Activated CD4-positive, alpha-beta T cell treated with anti-CD3 and anti-CD28 coated beads, Interleukin-2, amount 50 U/mL, for 24 hours (primary cell): ENCODE measurements at regions not wholly inside any gene's neighbourhood (a gene's known extent, or its start where the extent isn't known, plus 50 kb on each side); places are given as distances from the start of the nearest gene placed in this dataset.

ENCODE experiments used
- DNase-seq, 2 donors: peaks; one replicate each; pipeline ENCODE4 v3.0.0-alpha.2; 2020; ENCODE audit warnings: low read depth in 1 of 2, low spot score in 1 of 2

DNA sequence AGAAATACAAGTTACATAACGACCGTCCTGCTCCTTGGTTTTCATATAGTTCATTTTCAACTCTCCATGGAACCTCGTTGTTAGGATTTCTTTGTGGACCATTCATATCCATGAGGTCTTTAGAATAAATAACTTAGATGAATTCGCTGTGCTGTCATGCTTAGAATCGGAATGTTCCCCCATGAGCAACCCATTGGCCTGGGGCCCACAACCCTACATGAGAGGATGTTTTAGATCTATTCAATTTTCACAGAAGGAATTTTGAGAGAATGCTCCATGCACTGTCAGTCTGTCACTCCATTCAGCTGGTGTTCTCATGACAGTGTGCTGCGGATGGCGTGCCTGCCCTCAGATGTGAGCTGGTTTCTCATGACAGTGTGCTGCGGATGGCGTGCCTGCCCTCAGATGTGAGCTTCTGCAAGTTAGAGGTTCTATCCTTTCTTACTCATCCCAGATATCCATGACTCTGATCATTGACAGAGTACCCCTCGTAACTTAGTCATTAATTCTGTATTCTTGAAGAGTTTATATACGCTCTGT lies 1193.1 kb downstream of the EFNB2 start:
- no peak for DNase-seq

DNA sequence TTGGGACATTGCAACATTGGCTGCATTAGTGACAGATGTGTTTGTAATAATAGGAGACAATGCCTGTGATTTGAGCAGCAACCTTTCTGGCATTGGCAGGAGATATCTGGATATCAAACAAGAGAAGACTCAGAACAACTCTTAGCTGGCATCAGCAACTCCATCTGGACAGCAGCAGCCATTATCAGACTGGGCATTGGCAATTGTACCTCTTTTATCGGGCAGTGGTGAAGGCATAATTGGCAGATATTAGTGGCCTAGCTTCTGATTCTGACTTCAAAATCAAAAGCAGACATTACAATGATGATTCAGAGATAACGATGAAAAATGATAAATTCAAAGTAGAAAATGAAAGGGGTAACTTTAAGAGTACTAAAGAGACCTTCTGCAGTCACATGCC lies 1193.7 kb downstream of the EFNB2 start:
- no peak for DNase-seq

DNA sequence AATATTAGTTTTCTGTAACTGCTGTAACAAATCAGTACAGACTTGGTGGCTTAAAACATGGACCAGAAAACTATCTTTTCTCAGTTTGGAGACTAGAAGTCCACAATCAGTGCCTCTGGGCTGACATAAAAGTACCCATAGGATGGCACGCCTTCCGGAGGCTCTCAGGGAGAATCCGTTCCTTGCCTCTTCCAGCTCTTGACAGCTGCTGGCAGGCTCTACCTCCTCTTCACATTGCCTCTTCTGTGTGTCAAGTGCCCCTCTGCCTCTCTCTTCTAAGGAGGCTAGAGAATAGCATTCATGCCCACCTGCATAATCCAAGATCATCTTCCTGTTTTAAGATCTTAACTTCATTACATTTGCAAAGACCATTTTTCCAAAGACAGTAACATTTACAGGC lies 1194.2 kb downstream of the EFNB2 start:
- DNase-seq = no peak

DNA sequence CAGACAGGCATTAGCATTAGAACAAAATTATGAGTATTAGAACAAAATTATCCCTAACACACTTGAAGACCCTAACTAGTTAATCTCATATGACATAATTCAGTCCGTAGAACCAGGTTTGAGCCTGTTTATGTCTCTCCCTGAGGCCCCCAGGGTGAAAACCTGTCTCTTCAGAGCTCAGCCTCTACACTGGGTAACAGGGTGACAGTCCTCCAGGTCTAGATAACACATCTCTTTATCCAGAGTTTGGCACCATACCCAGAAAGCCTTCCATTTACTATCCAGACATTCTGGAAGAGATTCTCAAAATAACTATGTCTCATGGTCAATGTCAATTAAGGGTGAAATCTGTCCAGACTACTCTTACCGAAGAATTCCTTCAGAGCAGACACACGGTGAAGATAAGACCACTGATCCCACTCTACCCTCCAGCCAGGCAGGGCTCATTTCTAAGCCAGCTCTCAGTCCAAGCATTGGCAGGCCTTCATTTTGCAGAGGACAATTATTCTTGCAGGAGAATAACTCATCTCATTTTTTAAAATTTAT lies 1195.3 kb downstream of the EFNB2 start:
- no peak for DNase-seq

DNA sequence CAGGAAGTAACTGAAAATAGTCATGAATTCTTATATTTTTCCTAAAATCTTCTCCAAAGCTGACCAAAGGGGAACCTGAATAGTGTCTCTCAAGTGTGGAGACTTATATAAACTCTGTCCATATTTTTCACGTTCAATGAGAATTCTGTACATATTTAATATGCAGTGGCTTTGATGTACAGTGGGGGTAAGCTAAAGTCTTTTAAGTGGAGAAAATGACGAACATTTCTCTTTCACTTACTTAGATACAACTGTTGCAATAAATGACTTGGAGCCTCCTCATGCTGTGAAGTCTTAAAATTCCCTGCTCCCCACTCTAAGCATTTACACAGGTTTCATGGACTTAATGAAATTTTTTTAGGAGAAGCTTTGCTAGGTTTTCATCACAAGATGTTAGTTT lies 1196.7 kb downstream of the EFNB2 start:
- DNase-seq = no peak

DNA sequence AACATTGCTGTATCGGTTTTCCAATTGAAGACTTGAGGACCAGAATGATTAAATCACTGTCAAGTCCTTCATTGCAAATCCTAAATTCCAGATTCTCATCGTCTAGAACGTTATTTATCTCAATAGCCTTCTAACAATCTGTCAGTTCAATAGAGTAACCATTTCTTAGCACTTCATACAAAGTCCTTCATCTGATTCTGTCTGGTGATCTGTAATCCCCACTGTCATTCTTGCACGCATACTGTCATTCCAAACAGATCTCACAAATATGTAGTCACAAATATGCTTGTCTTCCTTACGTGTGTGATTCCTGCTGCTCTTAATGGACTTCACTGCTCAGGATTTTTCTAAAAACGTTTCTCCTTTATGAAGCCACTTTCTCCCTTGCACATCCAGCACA lies 1197.5 kb downstream of the EFNB2 start:
- no peak for DNase-seq

DNA sequence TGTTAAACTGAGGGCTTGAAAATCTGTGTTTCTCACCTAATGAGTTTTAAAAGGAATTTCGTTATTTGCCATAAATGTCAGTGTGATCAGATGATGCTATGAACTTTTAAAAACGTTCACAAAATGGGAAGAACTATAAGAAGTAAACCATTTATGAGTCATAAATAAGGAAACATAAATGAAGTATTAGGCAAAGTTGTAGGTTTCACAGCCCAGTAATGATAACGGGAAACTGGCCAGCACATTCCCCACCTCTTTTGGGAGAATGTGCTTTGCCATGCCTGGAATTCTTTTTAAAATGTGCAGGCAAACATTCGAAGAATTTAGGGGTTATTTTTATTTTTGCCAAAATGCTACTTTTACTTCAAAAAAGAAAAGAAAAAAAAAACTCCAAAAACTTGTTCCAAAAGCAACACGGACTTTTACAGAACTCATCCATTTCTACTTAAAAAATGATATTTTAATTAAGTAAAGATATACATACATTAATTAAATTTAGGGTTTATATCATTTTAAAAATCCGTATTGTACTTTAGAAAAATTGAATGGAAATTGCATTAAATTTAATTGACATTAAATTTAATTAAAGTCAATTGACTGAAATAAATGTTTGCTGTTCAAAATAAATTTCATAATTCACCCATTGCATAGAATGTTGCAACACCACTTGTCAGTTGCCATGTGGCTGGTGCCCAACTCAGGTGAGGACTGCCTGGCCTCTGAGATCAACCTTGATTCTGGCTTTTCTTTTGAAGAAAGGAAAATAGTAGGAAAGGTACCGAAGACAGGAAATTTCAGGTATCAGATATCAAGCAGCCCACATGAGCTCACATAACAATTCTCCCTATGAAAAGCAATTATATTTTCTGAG lies 1198.5 kb downstream of the EFNB2 start:
- DNase-seq = no peak

DNA sequence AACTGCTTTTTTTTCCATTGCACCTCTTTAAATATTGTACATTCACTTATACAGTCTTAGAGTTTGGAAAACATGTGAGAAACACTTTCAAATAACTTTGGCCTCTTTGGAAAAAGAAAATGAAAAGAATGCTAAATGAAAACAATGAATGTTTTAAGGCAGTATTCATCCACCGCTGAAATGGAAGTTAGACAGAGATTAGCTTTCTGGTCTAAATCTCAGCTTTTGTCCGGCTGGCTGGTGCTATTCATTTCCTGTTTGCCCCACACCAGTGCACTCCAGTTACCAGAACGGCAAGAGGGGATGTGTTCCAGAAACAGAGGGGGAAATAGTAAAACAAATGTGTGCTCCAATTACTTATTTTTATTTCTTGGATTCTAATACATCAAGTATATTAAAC lies 1201.3 kb downstream of the EFNB2 start:
- no peak for DNase-seq

DNA sequence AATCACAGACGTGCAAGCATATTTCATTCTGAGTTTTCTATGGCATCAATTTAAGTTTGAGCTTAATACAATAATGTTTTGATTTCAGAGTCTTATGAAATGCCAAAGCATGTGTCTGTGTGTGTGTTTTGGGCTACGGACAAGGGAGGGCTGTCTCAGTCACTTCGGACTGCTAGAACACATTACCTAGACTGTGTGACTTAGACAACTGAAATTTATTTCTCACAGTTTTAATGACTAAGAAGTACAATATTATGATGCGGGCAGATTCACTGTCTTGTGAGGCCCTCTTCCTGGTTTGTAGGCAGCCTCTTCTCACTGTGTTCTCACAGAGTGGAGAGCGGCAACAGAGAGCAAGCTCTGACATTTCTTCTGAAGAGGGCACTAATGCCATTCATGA lies 1202.0 kb downstream of the EFNB2 start:
- DNase-seq = no peak

DNA sequence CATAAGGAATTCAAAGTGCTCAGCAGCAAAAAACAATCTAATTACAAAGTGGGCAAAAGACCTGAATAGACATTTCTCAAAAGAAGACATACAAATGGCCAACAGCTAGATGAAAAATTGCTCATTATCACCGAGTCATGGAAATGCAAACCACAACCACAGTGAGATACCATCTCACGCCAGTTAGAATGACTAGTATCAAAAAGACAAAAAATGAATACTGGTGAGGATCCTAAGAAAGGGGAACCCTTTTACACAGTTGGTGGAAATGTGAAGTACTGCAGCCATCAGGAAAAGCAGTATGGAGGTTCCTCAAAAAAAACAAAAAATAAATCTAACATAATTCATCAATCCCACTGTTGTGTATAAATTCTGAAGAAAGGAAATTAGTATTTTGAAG lies 1206.1 kb downstream of the EFNB2 start:
- no peak for DNase-seq

DNA sequence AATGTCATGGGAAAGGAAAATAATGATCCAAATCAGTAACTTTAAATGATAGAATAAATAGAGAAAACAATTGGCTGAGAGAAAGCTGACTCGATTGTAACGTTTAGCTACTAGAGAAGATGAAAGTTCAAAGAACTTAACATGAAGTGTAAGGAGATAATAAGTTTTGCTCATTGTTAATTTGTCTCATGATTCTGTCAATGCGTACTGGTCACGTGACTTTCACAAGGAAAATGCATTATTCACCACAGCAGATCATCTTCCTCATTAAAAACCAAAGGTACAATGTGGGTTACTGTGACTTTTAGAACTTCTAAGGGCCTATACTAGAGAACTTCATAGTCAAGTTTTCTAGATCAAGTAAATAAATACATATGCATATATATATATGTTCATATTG lies 1207.2 kb downstream of the EFNB2 start:
- DNase-seq = no peak

DNA sequence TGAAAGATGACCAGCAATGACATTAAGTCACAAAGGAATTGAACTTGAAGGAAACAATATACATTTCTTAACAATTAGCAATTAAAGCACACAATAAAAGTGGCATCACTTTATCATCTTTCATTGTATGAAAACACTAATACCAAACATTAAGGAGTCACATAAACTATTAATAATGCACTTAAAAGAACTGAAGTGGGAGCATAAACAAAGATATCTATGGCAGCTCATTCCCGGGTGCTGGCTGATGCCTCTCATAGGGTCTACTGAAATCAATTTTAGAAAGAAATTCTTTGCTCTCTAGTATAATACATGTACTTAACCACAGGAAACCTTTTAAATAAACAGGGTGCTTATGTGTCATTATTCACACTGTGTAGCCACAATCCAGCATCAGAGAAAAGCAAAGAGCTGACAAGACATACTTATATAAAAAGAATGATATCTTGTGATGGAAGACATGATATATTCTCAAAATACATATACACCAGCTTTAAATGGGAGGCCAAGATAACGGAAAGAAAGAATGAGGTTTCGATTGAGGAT lies 1207.8 kb downstream of the EFNB2 start:
- DNase-seq = no peak

DNA sequence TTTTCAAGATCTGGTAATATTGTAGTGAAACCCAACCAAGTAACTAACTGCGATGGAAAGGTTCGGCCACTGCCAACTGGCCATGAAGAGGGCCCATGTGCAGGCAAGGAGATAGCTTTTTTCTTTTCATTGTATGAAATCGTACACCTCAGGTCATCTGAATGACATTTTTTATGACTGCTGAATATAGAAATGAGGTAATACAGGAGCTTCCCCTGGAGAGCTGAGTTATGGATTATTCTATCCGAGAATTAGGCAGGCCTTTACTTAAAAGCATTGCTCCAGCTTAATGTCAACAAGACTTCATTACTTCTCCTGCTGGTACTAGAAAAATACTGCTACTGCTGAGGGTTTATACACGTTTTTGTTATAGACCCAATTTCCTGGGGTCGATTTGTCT lies 1215.6 kb downstream of the EFNB2 start:
- DNase-seq = no peak

DNA sequence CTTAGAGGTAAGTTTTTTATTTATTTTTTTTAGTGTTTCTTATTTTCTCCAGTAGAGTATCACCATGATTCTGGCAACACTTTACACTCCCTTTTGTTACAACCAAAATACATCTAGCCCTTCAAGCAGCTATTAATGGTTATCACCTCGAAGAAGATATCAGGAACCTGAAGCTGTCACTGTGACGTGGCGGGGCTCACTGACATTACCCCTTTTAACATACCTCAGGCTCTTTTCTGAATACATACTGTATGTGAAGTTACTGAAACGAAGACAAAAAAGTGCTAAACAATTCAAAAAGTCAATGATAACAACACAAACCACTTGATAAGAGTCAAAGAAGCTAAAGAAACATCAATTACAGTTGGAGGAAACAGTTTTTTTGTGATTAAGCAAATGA lies 1218.7 kb downstream of the EFNB2 start:
- DNase-seq = no peak

DNA sequence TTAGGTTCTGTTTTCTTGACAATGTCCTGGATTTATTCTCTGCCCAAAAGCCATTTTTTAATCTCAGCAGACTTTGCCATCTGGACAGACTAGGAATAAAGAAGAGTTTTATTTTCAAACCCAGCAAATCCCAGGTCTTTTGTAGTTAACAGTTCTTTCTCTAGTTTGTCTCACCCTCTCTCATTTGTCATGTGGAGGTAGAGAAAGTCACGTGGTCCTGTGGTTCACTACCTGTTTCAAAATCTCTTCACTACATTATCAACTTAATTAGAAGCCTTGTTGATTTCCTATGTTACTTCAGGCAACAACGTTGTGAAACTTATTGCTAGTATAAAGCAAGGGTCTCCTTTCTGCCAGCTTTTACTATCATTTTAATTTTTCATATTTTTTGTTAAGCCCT lies 1222.6 kb downstream of the EFNB2 start:
- no peak for DNase-seq

DNA sequence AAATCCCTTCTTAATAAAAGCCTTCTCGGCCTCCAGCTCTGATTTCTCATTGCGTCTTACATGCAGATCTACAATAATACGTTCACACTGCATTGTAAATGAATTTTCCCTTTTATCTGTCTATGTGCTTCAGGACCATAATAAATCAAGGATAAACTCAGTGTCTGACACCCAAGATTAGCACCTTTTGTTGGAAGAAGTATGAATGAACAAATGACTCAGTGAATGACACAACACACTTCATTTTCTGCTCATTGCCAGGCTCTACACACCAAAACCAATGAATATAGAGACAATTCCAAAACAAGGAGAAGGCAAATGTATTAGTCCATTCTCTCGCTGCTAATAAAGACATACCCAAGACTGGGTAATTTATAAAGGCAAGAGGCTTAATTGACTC lies 1224.4 kb downstream of the EFNB2 start:
- no peak for DNase-seq

DNA sequence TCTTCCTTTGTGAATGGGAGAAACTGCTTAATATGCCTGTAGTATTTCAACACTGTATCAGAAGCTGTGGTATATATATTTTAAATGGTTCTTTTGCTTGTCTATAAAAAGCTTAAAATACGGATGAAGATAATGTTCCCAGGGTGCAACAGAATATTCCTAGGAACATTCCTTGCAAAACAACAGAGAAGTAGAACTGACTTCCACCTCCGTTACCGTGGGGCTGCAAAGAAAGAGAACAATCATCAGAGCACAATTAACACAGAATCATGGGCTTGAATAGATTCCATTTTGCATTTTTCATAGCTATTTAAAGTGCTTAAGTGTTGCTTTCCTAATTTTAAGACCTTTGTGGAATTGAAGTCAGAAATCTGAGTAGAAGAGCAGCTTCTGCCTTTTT lies 1227.7 kb downstream of the EFNB2 start:
- DNase-seq = no peak

DNA sequence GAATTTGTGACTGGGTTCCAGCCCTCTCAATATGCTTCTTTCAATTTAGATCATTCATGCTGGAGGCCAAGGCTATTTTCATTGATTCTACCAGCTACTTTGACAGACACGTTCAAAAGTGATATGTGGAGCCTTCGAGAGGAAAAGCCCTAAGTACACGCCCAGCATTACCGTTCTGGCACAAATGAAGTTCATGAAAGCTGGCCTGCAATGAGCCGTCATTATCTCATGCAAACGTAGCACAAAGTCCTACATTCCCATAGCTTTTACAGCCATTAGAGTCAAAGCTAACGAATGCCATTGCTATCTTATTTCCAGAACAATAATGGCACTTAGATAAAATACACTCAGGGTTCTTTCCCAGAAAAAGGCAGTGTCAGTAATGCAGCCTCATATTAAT lies 1237.6 kb downstream of the EFNB2 start:
- DNase-seq = no peak

DNA sequence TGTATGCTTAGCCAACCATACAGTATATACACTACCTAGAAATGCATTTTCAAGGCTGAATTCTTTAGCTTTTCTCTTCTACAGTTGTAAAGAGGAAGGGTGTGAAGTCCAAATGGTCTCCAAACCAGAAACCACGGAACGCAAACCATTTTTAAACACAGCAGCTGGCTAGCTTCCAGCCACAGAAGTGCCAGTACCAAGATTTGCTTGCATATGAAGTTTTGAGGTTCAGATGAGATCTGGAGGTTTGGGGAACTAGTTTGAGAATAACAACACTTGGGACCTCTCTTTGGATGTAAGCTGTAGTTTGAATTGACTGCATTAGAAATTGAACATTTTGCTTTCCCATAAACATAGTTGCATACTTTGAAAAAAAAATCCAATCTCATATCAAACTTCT lies 1243.5 kb downstream of the EFNB2 start:
- no peak for DNase-seq

DNA sequence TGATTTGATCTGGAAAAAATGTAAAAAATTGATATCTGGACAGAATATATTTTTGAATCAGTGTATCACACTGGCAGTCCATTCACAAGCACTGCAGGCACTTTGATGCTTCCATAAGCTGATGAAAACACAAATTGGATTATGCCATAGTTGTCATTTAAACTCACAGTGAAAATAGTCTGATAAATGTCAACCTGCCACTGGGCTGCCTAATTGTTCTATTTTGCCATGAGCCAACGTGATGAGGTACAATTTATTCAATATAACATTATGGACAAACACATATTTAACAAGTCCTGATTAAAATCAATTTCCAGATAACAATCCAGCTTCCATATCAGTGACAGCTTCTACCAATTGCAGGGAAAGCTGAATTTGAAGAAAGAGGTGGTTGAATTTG lies 1244.9 kb downstream of the EFNB2 start:
- no peak for DNase-seq

DNA sequence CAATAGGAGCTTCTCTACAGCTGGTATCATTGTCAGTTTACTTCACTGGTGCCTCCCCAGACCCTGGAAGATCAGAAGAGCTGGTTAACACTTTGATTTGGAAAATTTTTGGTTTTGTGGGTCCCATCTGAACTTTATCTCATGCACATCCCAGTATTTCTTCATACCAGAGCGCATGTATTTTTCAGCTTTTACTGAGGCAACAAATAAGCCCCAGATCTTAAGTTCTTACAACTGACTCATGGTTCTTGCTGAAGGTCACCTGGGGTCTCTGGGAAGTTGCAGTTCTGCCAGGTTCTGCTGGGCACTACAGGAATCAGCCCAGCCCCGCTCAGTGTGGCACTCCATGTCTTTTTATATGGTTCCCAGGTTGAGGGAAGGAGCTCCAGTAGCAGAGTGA lies 1249.9 kb downstream of the EFNB2 start:
- no peak for DNase-seq

DNA sequence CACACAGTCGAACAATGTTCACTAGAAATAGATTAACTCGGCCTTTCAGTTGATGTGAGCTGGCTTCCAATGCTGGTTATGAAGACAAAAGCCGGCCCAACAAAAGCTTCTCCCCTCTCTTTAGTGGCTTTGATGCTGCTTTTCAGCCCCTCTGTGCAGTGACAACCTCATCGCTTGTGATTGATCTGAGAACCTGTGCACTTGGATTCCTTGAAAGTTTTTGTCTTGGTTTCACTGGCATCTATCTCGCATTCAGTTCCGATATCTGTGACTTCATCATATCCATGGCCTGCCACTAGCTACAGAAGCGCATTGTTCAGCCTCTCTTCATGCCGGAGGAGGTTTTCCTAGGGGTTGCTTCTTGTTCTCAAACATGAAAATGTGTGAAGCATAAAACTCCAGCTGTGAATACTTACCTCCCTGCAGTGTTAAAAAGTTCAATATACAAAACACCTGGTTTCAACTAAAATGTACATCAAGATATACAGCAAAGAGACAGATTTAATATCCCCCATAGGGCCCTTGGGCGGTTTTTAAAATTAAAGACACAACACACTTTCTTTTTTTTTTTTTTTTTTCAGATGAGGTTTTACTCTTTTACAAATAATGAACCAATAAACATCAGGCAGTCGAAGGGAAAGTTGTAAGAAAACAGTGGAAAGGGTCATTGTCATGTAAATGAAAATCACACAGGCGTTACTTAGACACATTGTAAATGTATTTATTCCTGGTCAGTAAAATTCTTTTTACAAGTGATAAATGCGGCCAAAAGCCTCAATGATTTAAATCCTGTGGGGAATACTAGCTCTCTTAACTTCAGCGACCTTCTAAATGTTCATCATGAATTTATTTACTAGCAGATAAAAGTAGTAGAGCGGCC lies 1252.8 kb downstream of the EFNB2 start:
- DNase-seq = no peak
